ENCODE measurements at regions not wholly inside any gene's neighbourhood (a gene's known extent, or its start where the extent isn't known, plus 50 kb on each side); places are given as distances from the start of the nearest gene placed in this dataset.

DNA sequence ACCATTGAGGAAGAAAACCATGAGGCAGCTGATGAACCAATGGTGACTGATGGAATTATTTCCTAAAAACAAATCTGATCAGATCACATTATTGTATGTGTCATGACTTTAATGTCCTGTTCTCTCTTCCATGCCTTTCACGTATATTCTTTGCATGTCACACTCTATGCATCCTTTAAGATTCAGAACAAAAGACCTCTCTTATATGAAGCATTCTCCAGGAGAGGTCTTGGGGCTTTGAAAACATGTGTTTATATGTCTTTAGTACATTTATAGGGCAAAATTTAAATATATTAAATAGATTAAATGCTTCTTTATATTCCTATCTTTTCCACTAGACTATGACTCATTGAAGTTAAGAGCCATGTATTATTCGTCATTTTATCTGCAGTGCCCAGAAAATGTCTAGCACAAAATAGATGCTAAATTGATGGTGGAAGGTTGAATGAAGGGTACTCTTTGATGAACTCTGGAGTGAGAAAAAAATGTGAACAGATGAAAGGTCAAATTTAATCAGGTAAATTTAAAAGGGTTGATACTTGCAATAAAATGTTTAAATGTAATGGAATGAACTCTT is 196.3 kb downstream of the PSAT1 start:
- DNase-seq (ENCODE audit: low read depth in 2 of 2), result no peak

DNA sequence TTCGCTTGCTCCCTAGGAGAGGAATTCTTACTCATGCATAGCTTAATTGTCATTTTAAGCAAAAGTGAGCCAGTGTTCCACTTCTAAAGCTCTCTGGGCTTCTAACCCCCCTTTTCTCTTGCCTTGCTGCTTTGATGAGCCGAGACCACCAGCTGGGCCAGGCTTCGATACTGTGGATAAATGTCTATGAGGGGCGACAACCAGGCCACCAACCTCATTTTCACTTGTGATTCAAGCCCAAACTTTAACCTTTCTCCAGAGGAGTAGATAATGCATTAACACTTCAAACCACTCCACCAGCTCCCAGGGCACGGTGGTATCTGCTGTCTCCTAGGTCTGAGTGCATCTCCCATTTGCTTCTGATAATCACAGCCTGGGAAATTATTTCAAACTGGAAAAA is 205.6 kb downstream of the PSAT1 start:
- no peak for DNase-seq (ENCODE audit: low read depth in 2 of 2)

- DNase-seq (ENCODE audit: low read depth in 2 of 2), result no peak
Observed at GRCh38 chr9:78505546-78505945, 208.6 kb downstream of the PSAT1 start.

- DNase-seq (ENCODE audit: low read depth in 2 of 2), result no peak
Observed at GRCh38 chr9:78507037-78507436, 210.1 kb downstream of the PSAT1 start.

DNA sequence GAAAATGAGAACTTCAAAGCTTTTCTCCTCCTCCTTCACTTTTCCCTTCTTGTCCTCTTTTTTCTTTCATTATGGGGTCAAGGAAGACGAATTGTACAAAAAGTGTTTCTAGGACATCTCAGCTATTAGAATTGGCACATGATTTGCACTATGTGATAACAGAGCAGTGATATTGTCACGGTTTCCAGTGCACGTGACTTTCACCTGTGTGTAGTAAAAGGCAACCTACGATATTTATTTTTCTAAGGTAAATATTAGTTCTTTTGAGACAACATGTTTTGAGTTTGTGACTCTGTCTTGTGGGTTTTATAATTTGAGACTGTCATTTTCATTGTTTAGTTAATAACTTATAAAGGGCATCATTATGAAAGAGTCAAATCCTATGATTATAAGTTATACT is 213.1 kb downstream of the PSAT1 start:
- no peak for DNase-seq (ENCODE audit: low read depth in 2 of 2)

- DNase-seq (ENCODE audit: low read depth in 2 of 2), result no peak
Observed at GRCh38 chr9:78515108-78515507, 218.2 kb downstream of the PSAT1 start.

DNA sequence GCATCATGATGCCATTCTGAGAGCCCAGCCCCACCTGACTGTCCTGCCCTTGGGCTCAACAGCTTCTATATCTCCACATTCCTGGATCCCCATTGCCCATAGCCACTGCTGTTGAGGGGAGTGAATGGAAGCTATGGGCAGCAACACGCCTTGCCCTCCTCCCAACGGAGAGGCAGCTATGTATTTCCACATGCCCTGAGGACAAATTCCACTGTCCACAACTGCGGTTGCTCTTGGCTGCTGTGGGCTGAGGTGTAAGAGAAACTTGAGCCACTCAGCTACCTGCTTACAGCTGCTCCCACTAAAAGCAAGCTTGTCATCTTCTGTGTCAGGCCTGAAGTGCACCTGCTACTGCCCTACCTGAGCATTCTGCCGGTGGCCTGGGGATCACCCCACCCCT is 222.9 kb downstream of the PSAT1 start:
- no peak for DNase-seq (ENCODE audit: low read depth in 2 of 2)

- no peak for DNase-seq (ENCODE audit: low read depth in 2 of 2)
Observed at GRCh38 chr9:78521680-78522079, 224.8 kb downstream of the PSAT1 start.

GRCh38 chr9:78525986-78526560 is 229.1 kb downstream of the PSAT1 start:
- DNase-seq (ENCODE audit: low read depth in 2 of 2), result no peak

GRCh38 chr9:78533500-78533899 is 236.6 kb downstream of the PSAT1 start:
- DNase-seq (ENCODE audit: low read depth in 2 of 2), result no peak

GRCh38 chr9:78539188-78539587 is 242.3 kb downstream of the PSAT1 start:
- no peak for DNase-seq (ENCODE audit: low read depth in 2 of 2)

GRCh38 chr9:78539904-78540303 is 243.0 kb downstream of the PSAT1 start:
- DNase-seq (ENCODE audit: low read depth in 2 of 2), result no peak

DNA sequence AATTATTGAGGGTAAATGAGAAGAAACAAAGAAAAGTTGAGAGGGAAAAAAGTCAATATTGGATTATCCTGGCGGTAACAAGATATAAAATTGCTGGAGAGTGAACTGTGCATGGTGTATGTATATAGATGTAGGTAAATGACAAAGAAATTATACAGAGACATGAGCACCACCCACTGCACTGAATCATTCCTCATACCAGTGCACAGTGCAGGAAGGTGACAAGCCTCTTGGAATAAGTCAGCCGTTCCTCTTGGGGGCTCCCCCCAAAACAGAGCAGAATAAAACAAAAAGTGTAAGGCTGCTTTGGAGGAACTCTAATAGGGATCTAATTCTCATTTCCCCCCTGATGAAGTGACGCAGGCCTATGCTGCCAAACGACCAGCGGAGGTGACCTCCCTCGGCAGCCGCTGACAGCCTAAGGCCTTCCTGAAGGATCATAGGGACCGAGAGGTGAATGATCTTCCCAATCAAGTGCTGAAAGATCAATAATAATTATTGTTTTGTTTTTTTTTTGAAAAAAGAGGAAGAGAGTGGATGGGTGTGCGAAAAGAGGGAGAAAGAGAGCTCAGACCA is 245.0 kb downstream of the PSAT1 start:
- DNase-seq (ENCODE audit: low read depth in 2 of 2), result no peak

DNA sequence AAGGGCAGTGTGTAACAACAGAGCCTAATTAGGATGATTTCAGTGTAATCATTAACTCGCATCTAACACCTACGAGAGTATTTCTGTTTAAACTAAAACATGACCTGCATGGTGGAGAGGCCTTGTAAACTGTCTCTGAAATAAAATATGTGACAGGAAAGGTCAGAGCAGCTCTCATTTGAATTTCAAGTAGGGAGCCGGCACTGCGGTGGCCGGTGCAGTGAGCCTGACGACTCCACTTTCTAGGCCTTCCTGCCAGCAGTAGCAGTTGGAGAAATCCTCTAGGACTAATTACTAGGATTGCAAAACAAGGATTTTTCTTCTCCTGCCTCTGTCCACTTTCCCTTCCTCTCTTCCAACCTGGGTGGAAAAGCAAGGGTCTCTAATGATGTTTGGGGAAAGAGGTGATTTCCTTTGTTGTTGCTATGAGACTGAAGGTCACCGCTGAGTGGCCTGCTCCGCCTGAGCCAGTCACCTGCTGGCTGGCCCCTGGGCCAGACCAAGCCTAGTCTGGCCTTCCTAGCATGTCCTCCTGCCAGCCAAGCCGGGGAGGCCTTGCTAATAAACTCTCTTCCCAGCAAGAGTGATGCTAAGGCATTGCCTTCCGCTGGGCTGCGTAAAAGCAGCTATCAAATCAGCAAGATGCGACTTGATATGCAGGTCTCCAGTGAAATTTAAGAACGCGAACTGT is 245.7 kb downstream of the PSAT1 start:
- no peak for DNase-seq (ENCODE audit: low read depth in 2 of 2)

DNA sequence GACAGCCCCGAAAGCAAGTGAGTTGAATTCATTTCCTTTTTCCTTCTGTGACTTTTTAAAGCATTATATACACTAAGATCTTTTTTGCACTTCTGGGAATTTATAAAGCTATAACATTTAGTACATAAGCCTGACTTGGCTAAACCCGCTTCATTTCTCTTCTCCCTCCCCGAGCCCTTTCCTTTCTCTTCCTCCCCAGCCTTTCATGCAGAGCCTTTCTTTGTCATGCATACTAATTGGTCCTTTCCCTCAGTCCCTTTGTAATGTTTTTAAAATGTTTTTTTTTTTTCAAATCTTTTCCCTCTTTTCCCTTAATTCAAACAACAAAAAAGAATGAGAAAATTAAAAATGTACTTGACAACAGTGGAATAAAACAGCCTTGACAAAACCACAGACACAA is 246.4 kb downstream of the PSAT1 start:
- DNase-seq (ENCODE audit: low read depth in 2 of 2), result no peak

- DNase-seq (ENCODE audit: low read depth in 2 of 2), result no peak
Observed at GRCh38 chr9:78544230-78544629, 247.3 kb downstream of the PSAT1 start.

- DNase-seq (ENCODE audit: low read depth in 2 of 2), result no peak
Observed at GRCh38 chr9:78547831-78548230, 250.9 kb downstream of the PSAT1 start.

- no peak for DNase-seq (ENCODE audit: low read depth in 2 of 2)
Observed at GRCh38 chr9:78548670-78549069, 251.7 kb downstream of the PSAT1 start.

DNA sequence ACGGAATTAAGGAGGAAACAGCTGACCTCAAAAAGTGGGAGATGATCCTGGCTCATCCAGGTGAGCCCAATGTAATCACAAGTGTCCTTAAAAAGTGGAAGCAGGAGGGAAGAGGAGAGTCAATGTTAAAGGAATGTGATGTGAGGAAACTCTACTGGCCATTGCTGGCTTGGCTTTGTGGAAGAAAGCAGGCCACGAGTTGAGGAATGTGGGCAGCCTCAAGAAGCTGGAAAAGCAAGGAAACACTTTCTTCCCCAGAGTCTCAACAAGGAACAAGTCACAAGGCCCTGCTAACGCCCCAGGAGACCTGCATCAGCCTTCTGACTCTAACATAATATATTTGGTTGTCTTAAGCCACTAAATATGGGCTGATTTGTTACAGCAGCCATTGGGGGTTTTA is 252.8 kb downstream of the PSAT1 start:
- no peak for DNase-seq (ENCODE audit: low read depth in 2 of 2)

GRCh38 chr9:78552802-78553201 is 255.9 kb downstream of the PSAT1 start:
- no peak for DNase-seq (ENCODE audit: low read depth in 2 of 2)

- no peak for DNase-seq (ENCODE audit: low read depth in 2 of 2)
Observed at GRCh38 chr9:78557540-78557939, 260.6 kb downstream of the PSAT1 start.

- DNase-seq (ENCODE audit: low read depth in 2 of 2), result no peak
Observed at GRCh38 chr9:78559449-78559885, 262.5 kb downstream of the PSAT1 start.

DNA sequence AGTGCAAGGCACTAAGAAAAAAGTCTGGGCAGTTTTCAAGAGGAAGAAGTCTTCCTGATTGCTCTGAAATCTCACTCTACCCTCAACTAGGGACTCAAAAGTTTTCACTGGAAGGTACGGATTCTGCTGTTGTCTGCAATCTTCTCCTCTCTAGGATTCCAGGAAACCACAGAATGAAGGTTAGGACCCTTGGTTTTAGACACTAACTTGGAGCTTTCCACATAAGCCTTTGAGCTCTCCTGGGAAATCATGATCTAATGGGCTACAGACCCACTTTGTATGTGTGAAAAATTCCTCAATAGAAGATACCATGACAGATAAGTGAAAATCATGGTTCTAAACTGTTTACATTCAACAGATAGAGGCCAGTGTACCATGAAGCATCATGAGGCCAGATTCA is 265.1 kb downstream of the PSAT1 start:
- DNase-seq (ENCODE audit: low read depth in 2 of 2), result no peak
